Bronchial epithelial cell (primary cell): ENCODE measurements at regions not wholly inside any gene's neighbourhood (a gene's known extent, or its start where the extent isn't known, plus 50 kb on each side); places are given as distances from the start of the nearest gene placed in this dataset.

Experiments
- DNase-seq: peaks from one replicate; pipeline ENCODE4 v3.0.0-alpha.2; 2010; ENCODE audit warnings: low read depth
- FAIRE-seq: peaks from 2 replicates; lab custom pipeline; 2011; peaks lifted over from hg19 to GRCh38; lab: Jason Lieb, UNC
- H3K27me3 ChIP-seq: 2 replicates; pipeline ENCODE4 v1.5.1; 2011; ENCODE audit warnings: low read length; ENCODE audit not compliant: control insufficient read depth, insufficient read depth
- H3K36me3 ChIP-seq: 2 replicates; pipeline ENCODE4 v1.5.1; 2011; ENCODE audit warnings: low read length; ENCODE audit not compliant: control insufficient read depth, insufficient read depth
- H3K4me3 ChIP-seq: 2 replicates; pipeline ENCODE4 v1.5.1; 2011; ENCODE audit warnings: mild to moderate bottlenecking, low read depth, low read length, control low read depth
- CTCF ChIP-seq: IDR thresholded peaks from 2 replicates; pipeline ENCODE4 v1.5.1; 2011; ENCODE audit warnings: mild to moderate bottlenecking, moderate library complexity, low read length, control low read depth, inconsistent platforms; ENCODE audit not compliant: insufficient read depth, severe bottlenecking

DNA sequence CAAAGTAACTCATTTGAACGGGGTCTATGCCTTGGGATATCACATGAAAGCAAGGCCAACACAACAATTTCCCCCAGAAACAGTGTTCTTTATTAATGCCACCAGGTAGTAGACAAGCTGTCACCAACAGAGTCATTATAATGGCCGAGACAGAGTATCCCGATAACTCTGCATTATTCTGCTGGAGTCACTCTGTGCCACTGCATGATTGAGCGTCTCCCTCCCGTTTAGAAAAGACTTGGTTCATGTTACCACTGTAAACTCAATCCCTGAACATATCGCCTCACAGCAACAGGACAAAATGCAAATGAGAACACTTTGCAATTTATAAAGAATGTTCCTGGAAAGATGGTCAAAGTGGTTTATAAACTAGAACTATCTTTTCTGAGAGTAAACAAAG, 932.5 kb downstream of the GATA3 start:
- DNase-seq = no peak
- H3K27me3 ChIP-seq = no peaks in the 10 kb centered on the region
- no peaks in the 10 kb centered on the region for H3K36me3 ChIP-seq
- no peak for TF ChIP-seq CTCF
- H3K4me3 ChIP-seq = no peak overlapping the region
- no peak for FAIRE-seq

DNA sequence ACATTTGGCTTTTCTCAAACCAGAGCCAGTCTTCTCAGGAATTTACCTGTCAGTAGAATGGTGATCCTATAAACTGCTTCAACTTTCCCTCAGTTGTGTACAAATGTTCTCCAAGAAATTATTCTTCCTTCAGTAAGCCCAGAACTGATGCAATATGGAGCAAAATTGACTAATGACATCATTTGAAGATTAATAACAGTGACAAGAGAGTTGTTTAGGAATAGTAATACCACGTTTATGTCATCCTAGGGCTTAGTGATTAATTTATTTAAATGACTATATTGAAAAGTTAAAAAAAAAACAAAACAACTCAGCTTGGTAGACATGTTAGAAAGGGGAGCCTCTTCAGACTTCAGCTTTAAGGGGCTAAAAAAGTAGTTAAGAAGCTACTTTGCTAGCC, 933.2 kb downstream of the GATA3 start:
- DNase-seq = no peak
- no peaks in the 10 kb centered on the region for H3K36me3 ChIP-seq
- TF ChIP-seq CTCF = no peak
- H3K4me3 ChIP-seq = no peak overlapping the region
- H3K27me3 ChIP-seq = no peaks in the 10 kb centered on the region
- no peak for FAIRE-seq

GRCh38 chr10:8990280-8990987, 935.9 kb downstream of the GATA3 start:
- TF ChIP-seq CTCF = no peak
- FAIRE-seq (no peak), DNase-seq (no peak)
- Histone ChIP-seq H3K36me3 (no peaks in the 10 kb centered on the region), H3K4me3 (no peak overlapping the region), H3K27me3 (no peaks in the 10 kb centered on the region)

DNA sequence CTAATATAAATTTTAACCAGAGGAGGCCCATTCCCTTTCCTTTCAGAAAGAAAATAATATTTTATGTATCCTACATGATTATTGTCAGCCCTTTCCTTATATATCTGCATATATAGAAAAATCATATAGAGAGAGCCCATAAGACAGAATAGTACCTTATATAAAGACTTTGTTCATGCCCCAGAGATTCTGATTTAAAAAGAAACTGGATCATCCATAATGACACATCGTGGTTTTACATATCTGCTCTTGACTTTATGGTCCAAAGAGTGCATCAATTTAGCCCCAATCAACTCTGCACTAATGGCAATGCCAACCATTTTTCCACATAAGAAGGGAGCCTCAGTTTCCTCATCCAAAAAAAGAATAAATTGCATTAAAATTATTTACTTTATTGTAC, 937.5 kb downstream of the GATA3 start:
- Histone ChIP-seq H3K36me3 (no peaks in the 10 kb centered on the region), H3K4me3 (no peak overlapping the region), H3K27me3 (no peaks in the 10 kb centered on the region)
- FAIRE-seq (no peak), DNase-seq (no peak)
- TF ChIP-seq CTCF = no peak

DNA sequence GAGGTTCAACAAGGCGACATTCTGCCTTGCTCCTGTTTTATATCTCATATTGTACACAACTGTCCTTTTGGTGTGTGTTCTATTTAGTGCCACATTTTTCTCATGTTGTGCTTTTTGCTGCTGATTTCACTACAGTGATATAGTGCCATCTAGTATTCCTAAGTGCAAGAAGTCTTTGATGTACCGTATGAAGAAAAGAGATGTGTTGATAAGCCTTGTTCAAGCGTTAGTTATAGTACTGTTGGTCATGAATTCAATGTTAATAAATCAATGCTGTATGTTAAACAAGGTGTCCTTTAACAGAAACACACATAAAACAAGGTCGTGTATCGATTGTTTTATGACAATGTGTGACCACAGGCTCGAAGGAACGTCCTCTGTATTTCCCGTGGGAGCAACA, 939.4 kb downstream of the GATA3 start:
- H3K27me3 ChIP-seq = no peaks in the 10 kb centered on the region
- DNase-seq (no peak), FAIRE-seq (no peak)
- H3K36me3 ChIP-seq = no peaks in the 10 kb centered on the region
- no peak for TF ChIP-seq CTCF
- H3K4me3 ChIP-seq = no peak overlapping the region

DNA sequence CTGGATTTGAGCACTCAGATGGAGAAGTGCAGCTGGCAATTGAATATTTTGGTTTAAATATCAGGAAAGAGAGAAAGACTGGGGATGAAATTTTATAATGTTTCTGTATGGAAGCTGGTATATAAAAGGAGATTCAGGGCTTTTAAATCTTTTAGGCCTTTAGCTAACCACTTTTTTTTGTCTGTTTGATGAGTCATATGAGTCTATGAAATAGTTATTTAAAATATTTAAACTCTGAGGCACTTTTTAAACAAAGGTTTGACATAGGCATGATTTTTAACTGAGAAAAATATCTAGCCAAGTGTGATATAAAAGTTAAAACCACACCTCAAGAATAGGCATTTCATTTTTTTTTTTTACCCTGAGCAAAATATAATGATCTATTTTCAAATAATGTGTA, 944.3 kb downstream of the GATA3 start:
- TF ChIP-seq CTCF = no peak
- DNase-seq (peak; percentile 8), FAIRE-seq (no peak)
- H3K36me3 ChIP-seq = no peaks in the 10 kb centered on the region
- no peaks in the 10 kb centered on the region for H3K27me3 ChIP-seq
- H3K4me3 ChIP-seq = no peak overlapping the region
